ENCODE measurements at regions not wholly inside any gene's neighbourhood (a gene's known extent, or its start where the extent isn't known, plus 50 kb on each side); places are given as distances from the start of the nearest gene placed in this dataset.

DNA sequence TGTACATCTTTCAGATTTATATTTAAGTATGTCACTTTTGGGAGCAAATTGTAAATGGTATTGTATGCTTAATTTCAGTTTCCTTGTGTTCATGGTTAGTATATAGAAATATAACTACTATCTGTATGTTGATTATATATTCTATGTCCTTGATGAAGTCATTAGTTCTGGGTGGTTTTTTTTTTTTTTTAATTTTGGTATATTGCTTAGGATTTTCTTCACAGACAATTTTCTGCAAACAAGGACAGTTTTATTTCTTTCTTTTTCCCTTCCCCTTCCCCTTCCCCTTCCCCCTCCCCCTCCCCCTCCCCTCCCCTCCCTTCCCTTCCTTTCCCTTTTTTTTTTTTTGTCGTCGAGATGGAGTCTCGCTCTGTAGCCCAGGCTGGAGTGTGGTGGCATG lies 430.0 kb downstream of the TYW1 start:
- no peak for DNase-seq

DNA sequence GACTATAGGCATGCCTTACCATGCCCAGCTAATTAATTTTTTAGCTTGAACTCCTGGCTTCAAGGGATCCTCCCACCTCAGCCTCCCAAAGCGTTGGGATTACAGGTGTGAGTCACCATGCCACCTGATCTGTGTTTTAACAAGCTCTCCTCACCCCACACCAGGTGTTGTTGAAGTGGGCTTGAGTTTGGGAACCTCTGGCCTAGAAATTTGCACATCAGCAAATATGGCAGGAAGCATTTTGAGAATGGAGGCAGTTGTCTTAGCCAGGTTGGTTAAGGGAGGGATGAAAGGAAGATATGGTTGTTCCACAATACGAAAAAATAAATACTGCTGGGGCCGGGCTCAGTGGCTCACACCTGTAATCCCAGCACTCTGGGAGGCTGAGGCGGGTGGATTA lies 433.1 kb downstream of the TYW1 start:
- no peak for DNase-seq

DNA sequence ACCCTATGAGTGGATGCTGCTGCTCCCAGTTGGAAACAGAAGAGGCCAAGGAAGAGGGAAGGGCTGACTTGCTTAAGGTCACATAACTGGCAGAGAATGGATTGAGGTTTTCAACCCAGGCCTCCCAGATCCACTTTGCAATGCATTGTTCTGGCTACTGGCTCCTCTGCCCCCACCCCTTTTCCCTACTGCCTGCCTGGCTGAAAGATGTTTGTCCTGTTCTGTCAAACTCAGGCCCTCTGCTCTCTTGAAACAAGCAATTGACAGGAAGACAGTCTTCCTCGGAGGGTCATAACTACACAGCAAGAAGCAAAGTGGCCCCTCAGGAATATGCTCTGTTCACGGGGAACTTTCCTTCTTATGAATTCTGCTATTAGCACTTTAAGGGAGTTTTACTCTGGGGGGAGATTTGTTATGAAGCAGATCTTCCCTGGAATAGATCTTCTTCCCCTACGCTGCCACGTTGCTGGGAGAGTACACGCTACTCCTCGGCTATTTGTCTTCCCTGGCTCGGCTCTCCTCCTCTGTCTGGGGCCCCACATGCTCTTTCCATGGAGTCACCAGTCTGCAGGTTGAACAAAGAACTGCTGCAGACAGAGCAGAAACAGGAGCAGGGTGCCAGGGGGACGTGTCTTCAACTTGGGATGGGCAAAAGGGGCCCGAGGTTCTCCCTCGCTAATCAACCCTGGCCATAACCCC lies 436.1 kb downstream of the TYW1 start:
- no peak for DNase-seq

DNA sequence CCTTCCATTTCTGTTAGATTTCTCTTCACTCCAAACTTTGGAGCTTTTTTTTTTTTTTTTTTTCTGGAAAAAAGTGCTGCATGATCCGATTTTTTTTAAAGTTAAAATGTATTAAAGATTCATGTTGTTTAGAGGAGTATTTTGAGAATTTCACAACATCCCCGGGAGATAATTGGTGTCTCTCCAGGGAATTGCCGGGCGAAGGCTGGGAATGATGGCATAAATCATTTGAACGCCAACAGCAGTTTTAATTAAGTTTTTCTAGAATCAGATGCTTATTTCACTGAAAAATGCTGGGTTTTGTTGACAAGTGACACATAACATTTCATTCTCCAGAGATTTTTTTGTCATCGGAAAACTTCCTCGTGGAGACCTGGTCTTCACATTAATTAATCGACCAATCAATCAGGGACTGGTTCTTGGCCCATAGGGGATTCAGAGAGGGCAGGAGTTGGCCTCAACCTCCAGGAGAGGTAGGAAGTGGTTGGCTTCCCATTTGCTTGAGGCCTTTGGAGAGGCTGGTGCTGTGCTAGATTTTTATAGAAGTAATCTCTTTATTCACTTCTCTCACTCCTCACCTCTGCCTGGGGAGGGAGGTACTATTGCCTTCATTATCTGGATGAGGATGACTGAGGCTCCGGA lies 439.4 kb downstream of the TYW1 start:
- no peak for DNase-seq

GRCh38 chr7:67438198-67438882 lies 441.7 kb downstream of the TYW1 start:
- no peak for DNase-seq

- DNase-seq, result no peak
These were observed 442.4 kb downstream of the TYW1 start for GRCh38 chr7:67438913-67439505.

- no peak for DNase-seq
These were observed 443.7 kb downstream of the TYW1 start for GRCh38 chr7:67440321-67440720.

DNA sequence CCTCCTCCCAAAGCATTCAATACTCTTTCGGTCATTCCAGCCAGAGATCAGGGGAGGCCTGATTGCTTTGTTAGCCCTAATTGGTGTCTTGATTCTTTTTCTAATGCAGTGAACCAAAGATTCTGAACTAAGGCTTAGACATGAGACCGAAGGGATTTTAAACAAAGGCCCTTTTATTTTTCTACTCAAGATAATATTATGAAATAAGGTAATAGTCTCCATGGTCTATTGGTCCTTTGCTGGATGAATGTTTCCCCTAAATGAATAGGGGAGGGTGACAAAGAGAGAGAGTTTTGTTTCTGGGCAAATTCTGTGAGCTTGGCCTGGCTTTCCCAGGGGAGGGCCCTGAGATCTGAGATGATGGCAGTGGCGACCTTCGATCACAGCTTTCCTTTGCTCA lies 449.1 kb downstream of the TYW1 start:
- no peak for DNase-seq

DNA sequence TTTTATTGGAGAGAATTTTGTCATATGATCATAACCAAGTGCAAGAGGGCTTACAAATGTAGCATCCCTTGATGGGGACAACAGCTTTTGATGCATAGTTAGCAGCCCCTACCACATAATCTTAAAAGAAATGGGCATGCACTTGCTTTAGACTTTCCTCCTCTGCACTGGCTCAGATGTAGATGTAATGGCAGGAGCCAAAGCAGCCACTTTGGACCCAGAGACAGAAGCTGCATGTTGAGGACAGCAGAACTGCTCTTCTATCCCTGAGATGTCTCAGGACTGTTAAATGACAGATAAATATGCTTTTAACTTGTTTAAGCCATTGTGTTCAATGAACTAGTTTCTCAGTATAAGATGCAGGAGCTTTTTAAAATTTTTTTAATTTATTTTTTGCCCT lies 450.7 kb downstream of the TYW1 start:
- DNase-seq, result no peak

DNA sequence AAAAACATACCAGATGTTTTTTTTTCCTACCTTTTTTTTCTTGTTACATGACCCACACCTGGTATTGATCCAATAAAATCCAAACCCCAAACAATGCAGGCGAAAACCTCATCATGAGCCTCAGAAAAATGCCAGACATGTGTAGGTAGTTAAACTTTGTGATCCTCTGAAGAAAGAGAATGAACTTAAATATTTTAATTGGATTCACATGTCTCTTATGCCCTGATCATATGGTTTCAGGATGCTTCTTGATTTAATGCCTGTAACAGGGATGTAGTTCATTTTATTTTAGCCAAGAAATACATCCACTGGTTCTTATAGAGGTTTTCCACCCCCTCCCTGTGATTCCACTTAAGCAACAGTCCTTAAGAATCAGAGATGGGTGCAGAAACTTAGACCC lies 451.6 kb downstream of the TYW1 start:
- DNase-seq, result no peak

DNA sequence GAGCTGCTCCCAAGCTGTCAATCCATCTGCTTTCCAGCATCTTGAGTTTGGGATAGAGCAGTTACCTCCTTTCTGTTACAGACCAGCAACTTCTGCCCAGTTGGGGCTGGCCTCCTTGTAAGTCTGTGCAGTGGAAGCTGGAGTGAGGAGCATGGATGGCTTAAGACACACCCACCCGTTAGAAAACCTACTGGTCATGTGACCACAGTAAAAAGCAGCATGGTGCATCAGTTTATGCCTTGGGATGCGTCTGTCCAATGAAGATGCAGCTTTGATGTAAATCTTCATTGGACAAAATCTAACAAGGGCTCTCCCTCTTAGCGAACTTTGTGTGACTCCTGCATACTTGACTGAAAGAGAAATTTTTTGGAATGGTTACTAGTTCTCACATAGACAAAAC lies 453.5 kb downstream of the TYW1 start:
- DNase-seq, result no peak

DNA sequence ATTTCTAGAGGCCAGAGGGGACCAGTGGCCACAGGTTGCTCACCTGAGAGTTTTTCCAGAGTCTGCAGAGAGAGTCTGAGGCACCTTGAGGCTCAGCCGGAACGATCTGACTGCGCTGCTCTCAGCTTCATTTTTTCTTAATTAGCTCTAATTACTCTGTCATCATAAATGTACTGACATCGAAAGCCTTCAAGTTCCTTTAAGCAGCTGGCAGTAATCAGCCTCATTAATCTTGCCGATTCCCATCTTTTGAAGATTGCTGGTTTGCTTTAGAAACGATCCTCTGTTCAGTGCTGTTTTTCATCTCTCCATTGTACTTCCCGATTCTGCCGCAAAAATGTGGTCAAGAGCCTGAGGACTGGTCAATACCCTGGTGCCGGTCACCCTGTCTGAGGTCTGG lies 454.7 kb downstream of the TYW1 start:
- DNase-seq, result no peak

GRCh38 chr7:67452516-67453026 lies 455.9 kb downstream of the TYW1 start:
- DNase-seq, result no peak

GRCh38 chr7:67453580-67454380 lies 457.1 kb downstream of the TYW1 start:
- no peak for DNase-seq

- no peak for DNase-seq
These were observed 458.9 kb downstream of the TYW1 start for GRCh38 chr7:67455508-67455907.

GRCh38 chr7:67462781-67463191 lies 466.2 kb downstream of the TYW1 start:
- DNase-seq, result no peak

DNA sequence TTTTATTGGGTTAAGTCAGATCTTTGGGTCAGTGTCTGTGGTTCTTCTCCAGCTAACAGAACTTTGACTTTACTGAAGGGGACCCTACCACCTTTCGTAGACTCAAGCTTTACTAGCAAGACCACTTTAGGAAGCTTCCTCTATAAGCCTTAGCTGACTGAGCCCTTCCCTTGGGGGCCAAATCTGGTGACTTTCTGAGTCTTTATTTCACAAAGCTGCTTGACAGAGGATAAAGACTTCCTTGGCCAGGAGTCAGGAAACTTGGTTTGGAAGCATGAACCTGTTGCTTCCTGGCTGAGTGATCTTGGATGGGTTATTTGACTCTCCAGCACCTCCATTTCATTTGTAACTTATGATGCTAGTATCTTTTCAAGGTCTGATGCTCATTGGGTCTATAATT lies 466.7 kb downstream of the TYW1 start:
- no peak for DNase-seq

DNA sequence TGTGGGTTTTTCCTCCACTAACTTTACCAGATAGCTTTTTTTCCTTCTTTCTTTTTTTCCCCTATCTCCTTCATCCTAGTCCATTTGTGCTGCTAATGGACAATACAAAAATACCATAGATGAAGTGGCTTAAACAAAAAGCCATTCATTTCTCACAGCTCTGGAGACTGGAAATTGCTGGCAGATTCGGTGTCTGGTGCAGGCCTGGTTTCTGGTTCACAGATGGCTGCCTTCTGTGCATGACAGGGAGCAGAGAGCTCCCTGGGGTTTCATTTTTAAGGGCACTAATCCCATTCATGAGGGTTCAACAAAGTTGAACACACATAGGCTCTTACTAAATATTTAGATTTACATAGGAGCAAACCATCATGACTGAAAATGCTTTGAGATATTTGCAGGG lies 467.4 kb downstream of the TYW1 start:
- DNase-seq, result no peak

DNA sequence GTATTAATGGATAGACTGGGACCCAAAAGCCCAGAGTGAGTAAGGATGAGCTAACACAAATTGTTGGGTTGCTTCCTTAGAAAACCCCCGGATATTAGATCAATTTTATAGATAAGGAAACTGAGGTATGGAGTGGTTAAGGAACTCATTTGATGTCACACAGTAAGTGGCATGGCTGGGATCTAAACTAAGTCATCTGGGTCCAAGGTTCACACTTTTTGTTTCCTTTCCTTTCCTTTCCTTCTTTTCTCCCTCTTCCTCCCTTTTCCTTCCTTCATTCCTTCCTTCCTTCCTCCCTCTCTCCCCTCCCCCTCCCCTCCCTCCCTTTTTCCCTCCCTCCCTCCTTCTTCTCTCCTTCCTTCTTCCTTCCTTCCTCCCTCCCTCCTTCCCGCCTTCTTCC lies 469.5 kb downstream of the TYW1 start:
- DNase-seq, result no peak

DNA sequence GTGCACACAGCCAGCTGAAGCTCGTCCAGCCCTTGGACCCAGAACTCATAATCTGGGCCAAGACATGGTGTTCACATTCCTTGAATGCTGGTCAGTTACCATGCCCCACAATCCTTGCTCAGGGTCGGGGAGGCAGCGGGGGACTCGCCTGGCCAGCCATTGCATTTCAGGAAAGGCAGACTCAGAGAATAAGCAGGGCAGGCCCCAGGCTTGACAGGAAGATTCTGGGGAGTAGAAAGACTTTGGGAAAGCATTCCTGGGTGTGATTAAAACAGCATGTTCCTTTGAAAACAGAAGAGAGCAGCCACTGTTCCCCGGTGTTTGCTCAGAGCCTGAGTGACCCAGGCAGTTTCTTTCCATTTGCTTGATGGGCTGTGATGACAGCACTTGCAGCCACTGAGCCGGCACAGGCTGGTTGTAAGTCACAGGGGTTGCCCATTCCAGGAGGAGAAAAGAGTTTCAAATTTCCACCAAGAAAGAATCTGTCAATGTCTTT lies 473.7 kb downstream of the TYW1 start:
- no peak for DNase-seq

GRCh38 chr7:67475293-67475692 lies 478.7 kb downstream of the TYW1 start:
- DNase-seq, result no peak

DNA sequence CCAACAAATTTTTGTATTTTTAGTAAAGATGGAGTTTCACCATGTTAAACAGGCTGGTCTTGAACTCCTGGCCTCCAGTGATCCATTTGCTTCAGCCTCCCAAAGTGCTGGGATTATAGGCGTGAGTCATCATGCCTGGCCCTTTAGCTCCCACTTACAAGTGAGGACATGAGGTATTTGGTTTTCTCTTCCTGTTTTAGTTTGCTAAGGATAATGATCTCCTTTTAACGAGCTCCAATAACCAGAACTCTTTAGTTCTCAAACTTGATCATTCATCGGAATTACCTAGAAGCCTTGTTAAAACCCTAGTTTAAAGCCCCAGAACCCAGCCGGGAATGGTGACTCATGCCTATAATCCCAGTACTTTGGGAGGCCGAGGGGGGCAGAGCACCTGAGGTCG lies 481.4 kb downstream of the TYW1 start:
- no peak for DNase-seq
